Immature natural killer cell (primary cell): ENCODE measurements at regions not wholly inside any gene's neighbourhood (a gene's known extent, or its start where the extent isn't known, plus 50 kb on each side); places are given as distances from the start of the nearest gene placed in this dataset.
"Not testable (repeated sequence)": the region's sequence is repeated elsewhere in the genome, so short reads cannot be mapped to it uniquely, and the experiment has no call there.

Experiments used
- DNase-seq, 3 donors: peaks; one replicate each; pipeline ENCODE4 v3.0.0; 2022; ENCODE audit warnings: mixed read lengths in 1 of 3
- H3K27ac Mint-ChIP-seq, 6 donors: one replicate each; pipeline ENCODE4 v1.8.0; 2020; ENCODE audit warnings: mixed read lengths in 6 of 6, mild to moderate bottlenecking in 5 of 6, inconsistent platforms in 4 of 6, moderate library complexity in 3 of 6
- H3K27me3 Mint-ChIP-seq, 3 donors: one replicate each; pipeline ENCODE4 v1.8.0; 2020 to 2021; ENCODE audit warnings: low read depth in 3 of 3, mild to moderate bottlenecking in 3 of 3, mixed read lengths in 3 of 3, moderate library complexity in 3 of 3, inconsistent platforms in 1 of 3
- H3K36me3 Mint-ChIP-seq, 3 donors: one replicate each; pipeline ENCODE4 v1.8.0; 2020; ENCODE audit warnings: mixed read lengths in 3 of 3, inconsistent platforms in 2 of 3, mild to moderate bottlenecking in 2 of 3
- H3K4me1 Mint-ChIP-seq, 2 donors: one replicate each; pipeline ENCODE4 v1.8.0; 2020; ENCODE audit warnings: inconsistent platforms in 2 of 2, mild to moderate bottlenecking in 2 of 2, mixed read lengths in 2 of 2, moderate library complexity in 1 of 2
- H3K4me3 Mint-ChIP-seq, 5 donors: one replicate each; pipeline ENCODE4 v1.8.0; 2020; ENCODE audit warnings: mild to moderate bottlenecking in 5 of 5, mixed read lengths in 5 of 5, inconsistent platforms in 3 of 5, moderate library complexity in 3 of 5
- H3K9me3 Mint-ChIP-seq, 6 donors: one replicate each; pipeline ENCODE4 v1.8.0; 2020; ENCODE audit warnings: mild to moderate bottlenecking in 6 of 6, mixed read lengths in 6 of 6, inconsistent platforms in 4 of 6, moderate library complexity in 3 of 6

- peaks cover 0 to 4% (median 2%) of the 10 kb centered on the region in 3 donors for H3K27me3 Mint-ChIP-seq
- H3K9me3 Mint-ChIP-seq, result peaks cover 2 to 24% (median 10%) of the 10 kb centered on the region in 6 donors
- H3K4me3 Mint-ChIP-seq, result no peak overlapping the region
- no peak for DNase-seq
- no peak overlapping the region for H3K27ac Mint-ChIP-seq
- H3K4me1 Mint-ChIP-seq, result no peaks in the 10 kb centered on the region
- H3K36me3 Mint-ChIP-seq, result no peaks in the 10 kb centered on the region
Observed at GRCh38 chr18:71388148-71388547, 1099.3 kb downstream of the SOCS6 start.

- no peaks in the 10 kb centered on the region for H3K36me3 Mint-ChIP-seq
- DNase-seq, result no peak
Observed at GRCh38 chr18:71374294-71375000, 1085.6 kb downstream of the SOCS6 start.

GRCh38 chr18:71371951-71372605, 1083.2 kb downstream of the SOCS6 start:
- Mint-ChIP-seq H3K4me1 (no peaks in the 10 kb centered on the region), H3K4me3 (no peak overlapping the region)

More at GRCh38 chr18:71374294-71375000, 1085.6 kb downstream of the SOCS6 start:
- no peak overlapping the region for H3K4me3 Mint-ChIP-seq
- H3K27me3 Mint-ChIP-seq, result no peaks in the 10 kb centered on the region
- H3K9me3 Mint-ChIP-seq, result peaks cover 10 to 54% (median 22%) of the 10 kb centered on the region in 6 donors
- no peaks in the 10 kb centered on the region for H3K4me1 Mint-ChIP-seq
- no peak overlapping the region for H3K27ac Mint-ChIP-seq

GRCh38 chr18:71370671-71371445, 1082.0 kb downstream of the SOCS6 start:
- Mint-ChIP-seq H3K9me3 (peaks cover 27 to 63% (median 37%) of the 10 kb centered on the region in 6 donors), H3K27me3 (no peaks in the 10 kb centered on the region), H3K27ac (no peak overlapping the region), H3K4me3 (no peak overlapping the region), H3K36me3 (no peaks in the 10 kb centered on the region), H3K4me1 (no peaks in the 10 kb centered on the region)
- no peak for DNase-seq

More at GRCh38 chr18:71371951-71372605, 1083.2 kb downstream of the SOCS6 start:
- Mint-ChIP-seq H3K36me3 (no peaks in the 10 kb centered on the region), H3K27me3 (no peaks in the 10 kb centered on the region), H3K9me3 (peaks cover 17 to 59% (median 26%) of the 10 kb centered on the region in 6 donors), H3K27ac (no peak overlapping the region)
- DNase-seq, result no peak

GRCh38 chr18:71370095-71370494, 1081.2 kb downstream of the SOCS6 start:
- Mint-ChIP-seq H3K36me3 (no peaks in the 10 kb centered on the region), H3K4me1 (no peaks in the 10 kb centered on the region), H3K27me3 (no peaks in the 10 kb centered on the region), H3K4me3 (no peak overlapping the region), H3K9me3 (peaks cover 27 to 60% (median 38%) of the 10 kb centered on the region in 6 donors), H3K27ac (no peak overlapping the region)
- DNase-seq, result no peak

GRCh38 chr18:71362140-71362539, 1073.3 kb downstream of the SOCS6 start:
- Mint-ChIP-seq H3K36me3 (peaks cover 0 to 4% (median 0%) of the 10 kb centered on the region in 3 donors), H3K9me3 (peaks cover 10 to 24% (median 22%) of the 10 kb centered on the region in 6 donors), H3K4me3 (no peak overlapping the region)

GRCh38 chr18:71355599-71355998, 1066.8 kb downstream of the SOCS6 start:
- H3K4me3 Mint-ChIP-seq, H3K4me1 Mint-ChIP-seq: not testable (repeated sequence)
- peaks cover 0 to 29% (median 1%) of the 10 kb centered on the region in 6 donors for H3K9me3 Mint-ChIP-seq

More at GRCh38 chr18:71362140-71362539, 1073.3 kb downstream of the SOCS6 start:
- no peak for DNase-seq
- no peaks in the 10 kb centered on the region for H3K27me3 Mint-ChIP-seq
- H3K4me1 Mint-ChIP-seq, result no peaks in the 10 kb centered on the region
- no peak overlapping the region for H3K27ac Mint-ChIP-seq

GRCh38 chr18:71352618-71353017, 1063.8 kb downstream of the SOCS6 start:
- Mint-ChIP-seq H3K27me3 (peaks cover 0 to 2% (median 2%) of the 10 kb centered on the region in 3 donors), H3K4me1 (no peaks in the 10 kb centered on the region), H3K9me3 (peaks cover 0 to 40% (median 3%) of the 10 kb centered on the region in 6 donors), H3K4me3 (no peak overlapping the region), H3K27ac (no peak overlapping the region), H3K36me3 (no peaks in the 10 kb centered on the region)
- DNase-seq, result no peak

More at GRCh38 chr18:71355599-71355998, 1066.8 kb downstream of the SOCS6 start:
- DNase-seq, H3K27ac Mint-ChIP-seq, H3K27me3 Mint-ChIP-seq, H3K36me3 Mint-ChIP-seq: not testable (repeated sequence)

GRCh38 chr18:71336576-71337210, 1047.8 kb downstream of the SOCS6 start:
- no peak overlapping the region for H3K27ac Mint-ChIP-seq

GRCh38 chr18:71329563-71329962, 1040.7 kb downstream of the SOCS6 start:
- H3K36me3 Mint-ChIP-seq, result no peaks in the 10 kb centered on the region
- H3K4me1 Mint-ChIP-seq, result no peaks in the 10 kb centered on the region
- no peak overlapping the region for H3K4me3 Mint-ChIP-seq
- DNase-seq, result no peak
- no peaks in the 10 kb centered on the region for H3K27me3 Mint-ChIP-seq
- no peak overlapping the region for H3K27ac Mint-ChIP-seq
- peaks cover 3 to 66% (median 16%) of the 10 kb centered on the region in 6 donors for H3K9me3 Mint-ChIP-seq

More at GRCh38 chr18:71336576-71337210, 1047.8 kb downstream of the SOCS6 start:
- Mint-ChIP-seq H3K9me3 (peaks cover 3 to 34% (median 13%) of the 10 kb centered on the region in 6 donors), H3K36me3 (no peaks in the 10 kb centered on the region), H3K4me3 (no peak overlapping the region), H3K27me3 (no peaks in the 10 kb centered on the region), H3K4me1 (no peaks in the 10 kb centered on the region)
- no peak for DNase-seq

GRCh38 chr18:71329114-71329513, 1040.3 kb downstream of the SOCS6 start:
- DNase-seq, result no peak
- H3K4me1 Mint-ChIP-seq, result no peaks in the 10 kb centered on the region
- no peaks in the 10 kb centered on the region for H3K36me3 Mint-ChIP-seq
- no peak overlapping the region for H3K27ac Mint-ChIP-seq
- H3K4me3 Mint-ChIP-seq, result no peak overlapping the region
- H3K9me3 Mint-ChIP-seq, result peaks cover 5 to 69% (median 16%) of the 10 kb centered on the region in 6 donors
- H3K27me3 Mint-ChIP-seq, result no peaks in the 10 kb centered on the region

GRCh38 chr18:71327850-71328249, 1039.0 kb downstream of the SOCS6 start:
- no peak overlapping the region for H3K27ac Mint-ChIP-seq
- no peaks in the 10 kb centered on the region for H3K4me1 Mint-ChIP-seq
- no peak for DNase-seq
- H3K9me3 Mint-ChIP-seq, result peaks cover 7 to 65% (median 15%) of the 10 kb centered on the region in 6 donors
- H3K36me3 Mint-ChIP-seq, result no peaks in the 10 kb centered on the region
- H3K27me3 Mint-ChIP-seq, result no peaks in the 10 kb centered on the region
- H3K4me3 Mint-ChIP-seq, result no peak overlapping the region

GRCh38 chr18:71327441-71327840, 1038.6 kb downstream of the SOCS6 start:
- Mint-ChIP-seq H3K4me1 (no peaks in the 10 kb centered on the region), H3K4me3 (no peak overlapping the region), H3K36me3 (no peaks in the 10 kb centered on the region), H3K27me3 (no peaks in the 10 kb centered on the region), H3K9me3 (peaks cover 7 to 63% (median 15%) of the 10 kb centered on the region in 6 donors), H3K27ac (no peak overlapping the region)
- no peak for DNase-seq
